ENCODE measurements at regions not wholly inside any gene's neighbourhood (a gene's known extent, or its start where the extent isn't known, plus 50 kb on each side); places are given as distances from the start of the nearest gene placed in this dataset.

GRCh38 chr1:232106415-232106814 lies 479.8 kb downstream of the DISC1 start:
- H3K27ac ChIP-seq, result no peak overlapping the region
- ChIA-PET POLR2A (ENCODE audit: low non-redundant PET) (no interaction called here), CTCF (no interaction called here)
- TF ChIP-seq, protein P1, sequence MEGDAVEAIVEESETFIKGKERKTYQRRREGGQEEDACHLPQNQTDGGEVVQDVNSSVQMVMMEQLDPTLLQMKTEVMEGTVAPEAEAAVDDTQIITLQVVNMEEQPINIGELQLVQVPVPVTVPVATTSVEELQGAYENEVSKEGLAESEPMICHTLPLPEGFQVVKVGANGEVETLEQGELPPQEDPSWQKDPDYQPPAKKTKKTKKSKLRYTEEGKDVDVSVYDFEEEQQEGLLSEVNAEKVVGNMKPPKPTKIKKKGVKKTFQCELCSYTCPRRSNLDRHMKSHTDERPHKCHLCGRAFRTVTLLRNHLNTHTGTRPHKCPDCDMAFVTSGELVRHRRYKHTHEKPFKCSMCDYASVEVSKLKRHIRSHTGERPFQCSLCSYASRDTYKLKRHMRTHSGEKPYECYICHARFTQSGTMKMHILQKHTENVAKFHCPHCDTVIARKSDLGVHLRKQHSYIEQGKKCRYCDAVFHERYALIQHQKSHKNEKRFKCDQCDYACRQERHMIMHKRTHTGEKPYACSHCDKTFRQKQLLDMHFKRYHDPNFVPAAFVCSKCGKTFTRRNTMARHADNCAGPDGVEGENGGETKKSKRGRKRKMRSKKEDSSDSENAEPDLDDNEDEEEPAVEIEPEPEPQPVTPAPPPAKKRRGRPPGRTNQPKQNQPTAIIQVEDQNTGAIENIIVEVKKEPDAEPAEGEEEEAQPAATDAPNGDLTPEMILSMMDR (conservative IDR thresholded peaks at IDR 0.05; ENCODE audit: low read depth), result no peak
- no peak for DNase-seq (ENCODE audit: low spot score)

- no peak overlapping the region for H3K27ac ChIP-seq
- ChIA-PET CTCF (no interaction called here), POLR2A (ENCODE audit: low non-redundant PET) (no interaction called here)
- no peak for DNase-seq (ENCODE audit: low spot score)
- TF ChIP-seq, protein P1 (conservative IDR thresholded peaks at IDR 0.05; ENCODE audit: low read depth), result no peak
Observed at GRCh38 chr1:232105561-232105960, 479.0 kb downstream of the DISC1 start.

DNA sequence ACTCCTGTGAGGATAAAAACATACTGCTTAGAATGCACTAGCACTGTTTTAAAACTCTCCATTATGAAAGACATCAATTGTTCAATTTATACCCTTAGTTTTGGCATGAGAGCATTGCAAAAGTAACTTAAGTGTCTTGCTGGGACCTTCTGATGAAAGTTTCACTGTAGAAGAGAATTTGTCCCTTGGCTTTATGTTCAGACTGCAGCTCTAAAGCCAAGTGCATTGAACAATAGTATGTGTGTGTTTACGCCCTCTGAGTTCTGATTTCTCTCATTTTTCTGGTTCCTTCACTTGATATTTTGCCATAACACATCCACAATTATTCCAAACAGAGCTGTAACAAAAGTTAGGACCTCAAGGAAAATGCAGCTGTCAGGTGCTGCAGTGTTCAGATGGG lies 474.6 kb downstream of the DISC1 start:
- ChIA-PET CTCF (interaction anchor here (0.7 kb wide), 1 partner anchor 145 kb away, joined by 3 read pairs; no protein-coding TSS in a partner anchor), POLR2A (ENCODE audit: low non-redundant PET) (no interaction called here)
- no peak overlapping the region for H3K27ac ChIP-seq
- no peak for DNase-seq (ENCODE audit: low spot score)
- TF ChIP-seq, protein P1 (conservative IDR thresholded peaks at IDR 0.05; ENCODE audit: low read depth), result no peak

- TF ChIP-seq, protein P1 (conservative IDR thresholded peaks at IDR 0.05; ENCODE audit: low read depth), result no peak
- POLR2A ChIA-PET (ENCODE audit: low non-redundant PET), result no interaction called here
Observed at GRCh38 chr1:232096751-232097150, 470.2 kb downstream of the DISC1 start.

More at GRCh38 chr1:232096751-232097150, 470.2 kb downstream of the DISC1 start:
- H3K27ac ChIP-seq, result no peak overlapping the region
- DNase-seq (ENCODE audit: low spot score), result no peak
- CTCF ChIA-PET, result no interaction called here
